HG03442 (cell line): ENCODE measurements at regions not wholly inside any gene's neighbourhood (a gene's known extent, or its start where the extent isn't known, plus 50 kb on each side); places are given as distances from the start of the nearest gene placed in this dataset.
"Not testable (repeated sequence)": the region's sequence is repeated elsewhere in the genome, so short reads cannot be mapped to it uniquely, and the experiment has no call there.

Experiments used
- ATAC-seq: cut with Tn5 transposase; IDR thresholded peaks from one replicate; pipeline ENCODE4 v1.9.1; 2021; ENCODE audit warnings: mild to moderate bottlenecking, moderate library complexity; ENCODE audit not compliant: unreplicated experiment

DNA sequence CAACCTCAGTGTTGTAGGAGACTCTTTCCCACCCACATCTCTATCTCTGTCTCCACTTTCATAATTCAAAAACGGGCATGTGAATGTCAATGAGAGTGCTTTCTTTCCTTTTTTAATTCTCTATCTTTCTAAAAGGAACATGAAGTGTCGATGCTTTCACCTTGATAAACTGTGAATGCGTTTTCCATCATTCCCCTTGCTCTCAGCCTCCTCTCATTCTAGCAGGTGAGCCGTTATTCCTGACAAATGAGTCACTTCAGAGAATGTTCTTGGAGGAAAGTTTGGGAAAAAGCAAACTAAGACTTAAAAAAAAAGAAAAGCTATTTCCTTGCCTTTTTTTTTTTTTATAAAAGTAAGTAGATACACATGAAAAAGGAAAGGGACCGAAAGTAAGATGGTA, 226.0 kb upstream of the C1orf87 start:
- ATAC-seq = no peak

DNA sequence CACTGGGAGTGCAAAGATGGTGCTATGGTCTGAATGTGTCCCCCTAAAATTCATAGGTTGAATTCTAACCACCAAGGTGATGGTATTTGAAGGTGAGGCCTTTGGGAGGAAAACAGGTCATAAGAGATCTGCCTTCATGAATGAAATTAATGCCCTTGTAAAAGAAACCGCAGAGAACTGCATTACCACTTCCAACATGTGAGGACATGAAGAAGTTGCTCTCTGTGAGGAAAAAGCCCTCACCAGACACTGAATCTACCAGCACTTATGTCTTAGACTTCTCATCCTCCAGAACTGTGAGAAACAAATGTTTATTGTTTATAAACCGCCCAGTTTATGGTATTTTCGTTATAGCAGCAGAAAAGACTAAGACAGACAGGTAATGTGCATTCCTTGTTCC, 224.7 kb upstream of the C1orf87 start:
- ATAC-seq = no peak

- ATAC-seq = no peak
Observed at GRCh38 chr1:60296794-60297193, 223.2 kb upstream of the C1orf87 start.

DNA sequence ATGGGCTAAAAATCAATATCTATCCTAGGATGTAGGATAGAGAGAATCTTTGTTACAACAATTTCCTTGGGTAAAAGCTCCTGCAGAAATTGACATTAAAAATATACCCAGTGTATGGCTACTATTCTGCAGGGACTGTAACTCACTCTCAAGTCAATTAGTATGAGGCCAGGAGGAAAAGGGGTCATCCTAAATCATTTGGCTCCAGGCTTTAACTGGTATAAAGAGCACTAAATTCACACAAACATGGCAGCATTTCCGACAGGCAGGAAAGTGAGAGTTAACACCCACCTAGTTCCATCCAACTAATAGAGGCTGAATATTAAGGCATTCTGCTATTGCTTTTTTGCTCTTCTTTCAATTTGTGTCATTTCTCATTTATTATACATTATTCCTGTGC, 218.6 kb upstream of the C1orf87 start:
- ATAC-seq = no peak

DNA sequence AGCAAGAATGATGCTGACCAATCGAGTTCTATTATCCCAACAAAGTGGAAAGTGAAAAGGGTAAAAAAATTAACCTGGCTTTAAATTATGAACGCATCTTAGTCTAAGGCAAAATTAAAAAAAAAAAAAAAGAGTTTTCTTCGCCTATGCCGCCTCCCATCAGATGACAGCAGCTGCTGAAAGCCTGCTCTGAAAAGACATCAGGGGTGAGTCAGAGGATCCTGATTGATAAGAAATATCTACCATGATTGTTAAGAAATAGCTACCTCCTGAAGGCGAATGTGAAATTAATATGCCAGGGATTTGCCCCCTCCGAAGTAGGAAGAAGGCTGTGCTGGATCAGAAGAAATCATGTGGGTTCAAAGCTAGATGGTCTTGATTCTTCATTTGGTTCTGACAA, 216.8 kb upstream of the C1orf87 start:
- no peak for ATAC-seq

DNA sequence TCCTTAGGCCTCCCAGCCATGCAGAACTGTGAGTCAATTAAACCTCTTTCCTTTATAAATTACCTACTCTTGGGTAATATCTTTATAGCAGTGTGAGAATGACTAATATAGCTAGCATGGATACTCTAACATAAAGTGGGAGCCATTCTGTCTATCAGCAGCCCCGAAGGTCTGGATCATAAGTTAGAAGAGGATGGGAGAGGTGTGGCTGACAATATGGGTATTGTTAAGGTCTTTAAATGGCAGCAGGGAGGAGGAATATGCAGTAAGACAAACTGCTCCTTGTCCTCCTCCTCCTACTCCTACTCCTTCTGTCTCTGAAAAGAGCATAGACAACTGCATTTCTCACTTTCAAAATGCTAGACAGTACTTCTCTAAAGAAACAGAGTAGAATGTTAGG, 214.0 kb upstream of the C1orf87 start:
- ATAC-seq = no peak

DNA sequence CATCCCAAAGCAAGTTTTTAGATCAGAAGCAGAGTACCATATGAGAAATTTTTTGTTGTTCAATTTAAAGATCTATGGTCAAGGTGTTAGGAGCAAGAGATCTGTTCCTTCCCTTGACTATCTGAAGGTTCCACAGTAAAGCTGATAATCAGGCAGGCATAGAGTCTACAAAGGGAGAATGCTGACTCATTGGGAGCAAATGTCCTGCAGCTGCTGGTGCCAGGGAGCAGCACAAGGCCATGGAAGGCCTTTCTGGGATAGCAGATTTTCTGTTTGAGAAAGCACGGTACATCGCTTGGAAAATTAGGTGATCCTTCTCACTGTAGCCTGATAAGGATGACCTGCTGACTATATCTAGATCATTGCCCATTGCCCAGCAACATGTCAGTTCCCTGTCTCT, 210.1 kb upstream of the C1orf87 start:
- no peak for ATAC-seq

DNA sequence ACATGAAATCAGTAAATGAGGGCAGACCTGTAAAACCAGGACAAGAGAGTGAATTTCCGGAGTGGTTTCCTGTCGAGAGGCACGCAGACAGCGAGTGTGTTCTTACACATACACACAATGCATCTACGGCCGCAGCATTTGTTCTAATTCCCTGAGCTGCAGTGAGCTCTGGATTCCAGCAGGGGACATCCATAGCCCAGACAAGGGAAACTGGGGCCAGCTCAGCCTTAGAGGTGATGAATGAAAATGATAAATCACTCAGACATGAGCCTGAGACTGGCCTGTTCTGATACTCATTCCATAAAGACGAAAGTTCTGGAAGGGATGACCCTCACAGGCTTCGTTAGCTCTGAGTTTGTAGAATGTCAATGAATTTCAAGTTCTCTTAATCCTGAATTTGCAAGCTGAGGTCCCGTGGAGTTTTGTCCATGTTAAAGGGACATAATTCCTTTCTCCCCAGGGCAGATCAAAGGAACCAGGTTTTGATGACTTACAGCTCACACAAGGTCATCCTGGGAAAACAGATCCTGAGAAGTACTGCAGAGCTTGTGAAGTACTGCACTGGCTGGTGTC, 207.9 kb upstream of the C1orf87 start:
- ATAC-seq = peak; percentile 96

GRCh38 chr1:60280819-60281218, 207.2 kb upstream of the C1orf87 start:
- no peak for ATAC-seq

GRCh38 chr1:60280256-60280655, 206.7 kb upstream of the C1orf87 start:
- ATAC-seq = no peak

- no peak for ATAC-seq
Observed at GRCh38 chr1:60279798-60280197, 206.2 kb upstream of the C1orf87 start.

- no peak for ATAC-seq
Observed at GRCh38 chr1:60277269-60277668, 203.7 kb upstream of the C1orf87 start.

- ATAC-seq = no peak
Observed at GRCh38 chr1:60274422-60275290, 201.1 kb upstream of the C1orf87 start.

DNA sequence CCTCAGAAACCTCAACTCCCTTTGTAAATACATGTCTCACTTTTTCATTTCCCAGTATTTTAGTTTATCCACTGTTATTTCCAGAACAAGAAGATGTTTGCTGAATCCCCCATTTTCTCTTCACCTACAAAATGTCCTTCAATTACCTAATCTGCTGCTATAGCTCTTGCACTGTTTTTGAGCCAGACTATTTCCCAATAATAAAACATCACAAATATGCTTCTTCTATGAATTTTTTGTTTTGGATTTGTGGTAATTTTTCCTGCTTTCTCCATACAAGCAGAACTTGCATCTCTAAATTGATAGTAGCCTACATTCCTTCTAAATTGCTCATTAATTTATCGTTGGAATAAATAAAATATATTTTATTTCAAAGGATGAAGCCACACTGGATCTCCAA, 199.6 kb upstream of the C1orf87 start:
- no peak for ATAC-seq

- no peak for ATAC-seq
Observed at GRCh38 chr1:60271041-60271440, 197.5 kb upstream of the C1orf87 start.

DNA sequence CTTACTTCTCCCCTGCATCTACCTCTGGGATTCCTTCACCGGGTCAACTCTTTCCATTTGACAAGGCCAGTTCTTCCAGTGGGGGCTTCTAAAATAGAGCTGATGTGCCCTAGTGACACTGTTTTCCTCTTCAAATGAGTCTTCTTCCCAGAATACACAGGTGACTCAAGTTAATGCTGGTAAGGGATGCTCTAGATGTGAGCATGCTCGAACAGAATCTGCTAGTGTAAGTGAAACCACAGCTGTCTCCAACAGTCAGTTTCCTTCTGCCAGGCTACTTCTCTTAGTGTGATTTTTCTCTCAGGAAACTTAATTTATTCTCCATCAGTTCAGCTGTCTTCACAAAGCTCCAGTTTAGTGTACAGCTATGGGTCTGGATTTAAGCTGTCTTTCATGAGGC, 194.9 kb upstream of the C1orf87 start:
- ATAC-seq = no peak

DNA sequence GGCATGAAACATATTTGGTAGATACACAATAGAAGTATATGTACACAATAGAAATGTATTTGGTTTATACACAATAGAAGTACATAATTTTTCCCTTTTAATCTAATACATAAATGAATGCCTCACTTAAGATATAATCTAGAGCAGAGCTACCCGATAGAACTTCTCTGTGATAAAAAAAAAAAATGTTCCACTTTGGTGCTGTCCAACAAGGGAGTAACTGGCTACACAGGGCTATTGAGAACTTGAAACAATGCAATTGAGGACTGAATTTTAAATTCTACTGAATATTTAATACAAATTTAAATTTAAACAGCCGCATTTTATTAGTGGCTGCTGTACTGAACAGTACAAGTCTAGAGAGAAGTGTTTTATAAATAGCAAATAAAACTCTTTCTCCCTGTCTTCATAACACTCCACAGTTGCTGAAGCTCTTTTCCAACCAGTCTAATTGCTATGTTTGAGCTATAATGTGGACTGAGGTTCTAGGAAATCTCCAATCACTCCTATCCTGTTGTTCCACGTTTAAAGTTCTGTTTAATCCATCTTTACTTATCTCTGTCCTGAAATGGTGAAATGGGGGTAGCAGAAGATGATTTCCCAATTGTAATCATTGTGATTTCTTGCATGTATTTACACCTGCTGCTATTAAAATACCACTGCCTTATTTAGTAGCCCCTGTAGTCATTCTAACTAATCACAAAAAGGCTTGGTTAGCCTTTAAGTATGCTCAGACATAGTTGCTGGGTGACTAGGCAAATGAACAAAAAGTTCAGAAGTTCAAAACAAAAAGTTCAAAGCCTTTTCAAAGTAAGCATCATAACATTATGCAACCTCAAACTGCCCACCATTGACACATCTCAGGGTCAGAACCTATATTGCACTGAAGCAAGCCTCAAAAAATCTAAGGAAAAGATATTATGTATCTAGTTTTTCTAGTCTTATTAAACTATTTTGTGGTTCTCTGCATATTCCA, 192.3 kb upstream of the C1orf87 start:
- no peak for ATAC-seq

DNA sequence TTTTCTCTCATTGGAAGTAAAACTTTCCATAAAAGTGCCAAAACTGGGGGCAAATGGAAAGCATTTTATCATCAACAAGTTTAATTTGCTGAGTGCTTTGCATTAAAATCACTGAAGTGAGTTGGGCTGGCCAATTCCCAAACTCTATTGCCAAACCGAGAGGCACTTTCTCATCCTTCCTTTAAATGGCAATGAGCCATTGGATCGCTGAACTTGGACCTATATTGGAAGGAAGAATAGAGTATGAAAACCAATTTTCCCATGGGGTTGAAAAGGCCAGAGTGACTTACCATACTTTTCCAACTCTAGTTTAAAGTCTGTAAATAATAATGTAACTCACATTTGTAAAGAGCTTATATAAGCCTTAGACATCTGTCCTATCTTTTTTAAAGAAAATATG, 189.1 kb upstream of the C1orf87 start:
- no peak for ATAC-seq

GRCh38 chr1:60257531-60257930, 184.0 kb upstream of the C1orf87 start:
- no peak for ATAC-seq

DNA sequence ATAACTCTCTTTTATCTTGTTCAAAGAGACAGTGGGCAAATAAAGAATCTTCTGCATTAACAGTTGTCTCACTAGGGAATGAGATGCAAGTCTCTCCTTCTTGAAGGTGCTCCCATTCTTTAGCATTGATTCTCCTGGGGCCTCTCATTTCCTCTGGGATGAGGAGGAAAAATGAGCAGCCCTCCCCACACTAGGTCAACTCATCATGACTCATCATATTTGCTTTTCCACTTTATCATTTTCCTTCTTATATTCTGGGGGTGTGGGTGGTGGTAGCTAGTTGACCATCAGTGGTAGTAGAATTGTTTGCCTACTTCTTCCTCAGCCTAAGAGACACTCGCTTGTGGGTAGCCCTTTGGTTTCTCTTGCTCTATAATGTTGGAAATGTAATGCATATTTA, 182.0 kb upstream of the C1orf87 start:
- no peak for ATAC-seq

DNA sequence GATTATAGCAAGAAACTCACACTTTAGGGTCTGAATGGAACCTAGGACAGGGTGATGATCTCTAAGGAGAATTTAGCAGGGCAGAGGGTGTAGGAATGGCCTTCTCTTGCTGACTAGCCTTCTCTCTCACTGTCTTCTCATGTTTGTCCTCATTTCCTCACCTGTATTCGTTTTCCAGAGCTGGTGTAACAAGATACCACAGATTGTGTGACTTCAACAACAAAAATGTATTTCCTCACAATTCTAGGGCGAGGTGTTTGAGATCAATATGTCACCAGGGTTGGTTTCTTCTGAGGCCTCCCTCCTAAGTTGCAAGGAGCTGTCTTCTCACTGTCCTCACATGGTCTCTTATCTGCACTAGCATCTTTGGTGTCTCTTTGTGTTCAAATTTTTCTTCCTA, 177.9 kb upstream of the C1orf87 start:
- no peak for ATAC-seq

- ATAC-seq = not testable (repeated sequence)
Observed at GRCh38 chr1:60247467-60247866, 173.9 kb upstream of the C1orf87 start.
